CD4-positive, CD25-positive, alpha-beta regulatory T cell (primary cell): ENCODE measurements at regions not wholly inside any gene's neighbourhood (a gene's known extent, or its start where the extent isn't known, plus 50 kb on each side); places are given as distances from the start of the nearest gene placed in this dataset.
A peak's percentile ranks its signal among the peaks of the same experiment; 100 is the strongest.

ENCODE experiments used
- ATAC-seq, 2 donors: fragments of 150-1000 bp; cut with Tn5 transposase; one replicate each; pipeline ENCODE4 v1.10.0; 2021; ENCODE audit warnings: low read depth in 2 of 2, moderate number of reproducible peaks in 2 of 2, moderate library complexity in 1 of 2
- DNase-seq, 3 donors: peaks; one replicate each; pipeline versions ENCODE4 v3.0.0 to v3.0.0-alpha.2; 2012 to 2022; ENCODE audit warnings: mixed read lengths in 1 of 3
- H3K27ac ChIP-seq: one replicate; pipeline ENCODE4 v1.7.0; 2013; ENCODE audit warnings: mild to moderate bottlenecking, low read length; ENCODE audit not compliant: insufficient read depth, poor library complexity, severe bottlenecking
- H3K27me3 ChIP-seq: one replicate; pipeline ENCODE4 v1.7.0; 2013; ENCODE audit warnings: low read length; ENCODE audit not compliant: control insufficient read depth, insufficient read depth
- H3K36me3 ChIP-seq: one replicate; pipeline ENCODE4 v1.7.0; 2013; ENCODE audit warnings: mild to moderate bottlenecking, low read length, moderate library complexity; ENCODE audit not compliant: control insufficient read depth, insufficient read depth
- H3K4me1 ChIP-seq: 2 replicates; pipeline ENCODE4 v1.7.0; 2013; ENCODE audit warnings: mild to moderate bottlenecking, low read length; ENCODE audit not compliant: insufficient read depth, control insufficient read depth, poor library complexity, severe bottlenecking
- H3K4me3 ChIP-seq: one replicate; pipeline ENCODE4 v1.7.0; 2013; ENCODE audit warnings: low read depth, mild to moderate bottlenecking, low read length, moderate library complexity
- H3K9me3 ChIP-seq, 2 experiments: 1 replicate in 1 of 2; 2 replicates in 1 of 2; pipeline ENCODE4 v1.7.0; 2013; ENCODE audit warnings: low read length in 2 of 2, mild to moderate bottlenecking in 1 of 2, moderate library complexity in 1 of 2; ENCODE audit not compliant: control insufficient read depth in 2 of 2
- H3K27ac Mint-ChIP-seq, 3 donors: one replicate each; pipeline ENCODE4 v1.8.0; 2020 to 2022; ENCODE audit warnings: mild to moderate bottlenecking in 3 of 3, mixed read lengths in 3 of 3, moderate library complexity in 2 of 3
- H3K27me3 Mint-ChIP-seq: one replicate; pipeline ENCODE4 v1.8.0; 2022; ENCODE audit warnings: mild to moderate bottlenecking, mixed read lengths
- H3K36me3 Mint-ChIP-seq: one replicate; pipeline ENCODE4 v1.8.0; 2020; ENCODE audit warnings: mixed read lengths
- H3K4me1 Mint-ChIP-seq, 4 donors: one replicate each; pipeline ENCODE4 v1.8.0; 2020 to 2022; ENCODE audit warnings: mixed read lengths in 4 of 4, mild to moderate bottlenecking in 1 of 4
- H3K4me3 Mint-ChIP-seq, 4 donors: one replicate each; pipeline ENCODE4 v1.8.0; 2020 to 2022; ENCODE audit warnings: mild to moderate bottlenecking in 4 of 4, mixed read lengths in 4 of 4, moderate library complexity in 3 of 4
- H3K9me3 Mint-ChIP-seq, 7 donors: one replicate each; pipeline ENCODE4 v1.8.0; 2020 to 2022; ENCODE audit warnings: mixed read lengths in 7 of 7, mild to moderate bottlenecking in 3 of 7, moderate library complexity in 2 of 7

- H3K27ac ChIP-seq = no peak overlapping the region
- H3K27me3 Mint-ChIP-seq = peaks cover 9% of the 10 kb centered on the region
- H3K36me3 Mint-ChIP-seq = no peaks in the 10 kb centered on the region
- no peak for DNase-seq
- H3K4me1 Mint-ChIP-seq = no peaks in the 10 kb centered on the region
- no peaks in the 10 kb centered on the region for H3K36me3 ChIP-seq
- peaks cover 2% of the 10 kb centered on the region for H3K27me3 ChIP-seq
- H3K27ac Mint-ChIP-seq = no peak overlapping the region
- H3K9me3 ChIP-seq = no peaks in the 10 kb centered on the region
- H3K9me3 Mint-ChIP-seq = peaks cover 0 to 2% (median 0%) of the 10 kb centered on the region in 7 donors
- no peak overlapping the region for H3K4me3 ChIP-seq
- no peaks in the 10 kb centered on the region for H3K4me1 ChIP-seq
- ATAC-seq = no peak
- no peak overlapping the region for H3K4me3 Mint-ChIP-seq
These were observed 319.5 kb downstream of the PRDM2 start for GRCh38 chr1:14019461-14019860.

- Mint-ChIP-seq H3K27me3 (peaks cover 9% of the 10 kb centered on the region), H3K4me3 (no peak overlapping the region), H3K4me1 (no peaks in the 10 kb centered on the region), H3K36me3 (no peaks in the 10 kb centered on the region), H3K27ac (no peak overlapping the region), H3K9me3 (peaks cover 0 to 2% (median 0%) of the 10 kb centered on the region in 7 donors)
- Histone ChIP-seq H3K27me3 (peaks cover 2% of the 10 kb centered on the region), H3K27ac (no peak overlapping the region), H3K4me1 (no peaks in the 10 kb centered on the region), H3K36me3 (no peaks in the 10 kb centered on the region), H3K4me3 (no peak overlapping the region), H3K9me3 (no peaks in the 10 kb centered on the region)
- DNase-seq (no peak), ATAC-seq (no peak)
These were observed 320.0 kb downstream of the PRDM2 start for GRCh38 chr1:14020006-14020405.

GRCh38 chr1:14027099-14027498 lies 327.1 kb downstream of the PRDM2 start:
- ATAC-seq (no peak), DNase-seq (no peak)
- Histone ChIP-seq H3K36me3 (no peaks in the 10 kb centered on the region), H3K9me3 (no peaks in the 10 kb centered on the region), H3K4me3 (no peak overlapping the region), H3K27ac (no peak overlapping the region), H3K4me1 (no peaks in the 10 kb centered on the region), H3K27me3 (no peaks in the 10 kb centered on the region)
- H3K9me3 Mint-ChIP-seq = peaks cover 0 to 4% (median 0%) of the 10 kb centered on the region in 7 donors
- no peak overlapping the region for H3K4me3 Mint-ChIP-seq
- H3K27me3 Mint-ChIP-seq = peaks cover 4% of the 10 kb centered on the region
- no peaks in the 10 kb centered on the region for H3K36me3 Mint-ChIP-seq
- no peak overlapping the region for H3K27ac Mint-ChIP-seq
- H3K4me1 Mint-ChIP-seq = no peaks in the 10 kb centered on the region

- no peaks in the 10 kb centered on the region for H3K36me3 Mint-ChIP-seq
- H3K27me3 Mint-ChIP-seq = no peaks in the 10 kb centered on the region
- peaks cover 0 to 14% (median 2%) of the 10 kb centered on the region in 7 donors for H3K9me3 Mint-ChIP-seq
- ATAC-seq = no peak
- H3K27ac Mint-ChIP-seq = no peak overlapping the region
- DNase-seq = no peak
- H3K27me3 ChIP-seq = no peaks in the 10 kb centered on the region
- H3K36me3 ChIP-seq = no peaks in the 10 kb centered on the region
- H3K4me3 ChIP-seq = no peak overlapping the region
- no peaks in the 10 kb centered on the region for H3K4me1 Mint-ChIP-seq
- H3K4me3 Mint-ChIP-seq = no peak overlapping the region
- H3K27ac ChIP-seq = no peak overlapping the region
- no peaks in the 10 kb centered on the region for H3K4me1 ChIP-seq
- no peaks in the 10 kb centered on the region for H3K9me3 ChIP-seq
These were observed 331.5 kb downstream of the PRDM2 start for GRCh38 chr1:14031461-14031860.

GRCh38 chr1:14034506-14034905 lies 334.5 kb downstream of the PRDM2 start:
- Histone ChIP-seq H3K4me3 (no peak overlapping the region), H3K4me1 (no peaks in the 10 kb centered on the region), H3K36me3 (no peaks in the 10 kb centered on the region), H3K27ac (no peak overlapping the region), H3K27me3 (no peaks in the 10 kb centered on the region), H3K9me3 (no peaks in the 10 kb centered on the region)
- Mint-ChIP-seq H3K4me1 (no peaks in the 10 kb centered on the region), H3K36me3 (no peaks in the 10 kb centered on the region), H3K4me3 (no peak overlapping the region), H3K9me3 (peaks cover 0 to 14% (median 0%) of the 10 kb centered on the region in 7 donors), H3K27me3 (no peaks in the 10 kb centered on the region), H3K27ac (no peak overlapping the region)
- ATAC-seq (no peak), DNase-seq (no peak)

- Histone ChIP-seq H3K27ac (no peak overlapping the region), H3K4me3 (no peak overlapping the region), H3K9me3 (peaks cover 0 to 12% of the 10 kb centered on the region in 2 experiments), H3K4me1 (no peaks in the 10 kb centered on the region), H3K27me3 (no peaks in the 10 kb centered on the region), H3K36me3 (no peaks in the 10 kb centered on the region)
- H3K4me3 Mint-ChIP-seq = no peak overlapping the region
- H3K27me3 Mint-ChIP-seq = no peaks in the 10 kb centered on the region
- peaks cover 0 to 31% (median 8%) of the 10 kb centered on the region in 7 donors for H3K9me3 Mint-ChIP-seq
- DNase-seq = no peak
- no peaks in the 10 kb centered on the region for H3K4me1 Mint-ChIP-seq
- no peaks in the 10 kb centered on the region for H3K36me3 Mint-ChIP-seq
- no peak for ATAC-seq
- H3K27ac Mint-ChIP-seq = no peak overlapping the region
These were observed 337.3 kb downstream of the PRDM2 start for GRCh38 chr1:14037101-14037847.

GRCh38 chr1:14039582-14040430 lies 339.8 kb downstream of the PRDM2 start:
- Mint-ChIP-seq H3K36me3 (no peaks in the 10 kb centered on the region), H3K4me1 (no peaks in the 10 kb centered on the region), H3K27me3 (no peaks in the 10 kb centered on the region), H3K9me3 (peaks cover 6 to 25% (median 9%) of the 10 kb centered on the region in 7 donors), H3K27ac (no peak overlapping the region), H3K4me3 (no peak overlapping the region)
- H3K4me3 ChIP-seq = no peak overlapping the region
- no peaks in the 10 kb centered on the region for H3K27me3 ChIP-seq
- H3K36me3 ChIP-seq = no peaks in the 10 kb centered on the region
- H3K9me3 ChIP-seq = peaks cover 0 to 12% of the 10 kb centered on the region in 2 experiments
- no peak overlapping the region for H3K27ac ChIP-seq
- no peaks in the 10 kb centered on the region for H3K4me1 ChIP-seq
- DNase-seq (peak in 1 of 3 donors; percentile 9), ATAC-seq (no peak)
